Loucy (cell line): ENCODE measurements at regions not wholly inside any gene's neighbourhood (a gene's known extent, or its start where the extent isn't known, plus 50 kb on each side); places are given as distances from the start of the nearest gene placed in this dataset.

ENCODE experiments used
- CTCF ChIP-seq: fragments of 200-600 bp; sonication (generic); conservative IDR thresholded peaks from 2 replicates; pipeline ENCODE4 v1.5.1; 2014; ENCODE audit warnings: mild to moderate bottlenecking, antibody characterized with exemption, low read length
- EZH2phosphoT487 ChIP-seq: fragments of 200-600 bp; IDR thresholded peaks from 2 replicates; pipeline ENCODE4 v1.6.1; 2018; ENCODE audit warnings: antibody characterized with exemption, mild to moderate bottlenecking, moderate library complexity, borderline replicate concordance

GRCh38 chr5:17989036-17989435 lies 354.8 kb downstream of the TAF11L14 start:
- TF ChIP-seq CTCF (no peak), EZH2phosphoT487 (no peak)
